ENCODE measurements at regions not wholly inside any gene's neighbourhood (a gene's known extent, or its start where the extent isn't known, plus 50 kb on each side); places are given as distances from the start of the nearest gene placed in this dataset.

- no peaks in the 10 kb centered on the region for H3K27me3 ChIP-seq (ENCODE audit: insufficient read depth, low read length)
- H4K20me1 ChIP-seq (ENCODE audit: insufficient read depth): no peaks in the 10 kb centered on the region
- no peaks in the 10 kb centered on the region for H3K9me2 ChIP-seq (ENCODE audit: insufficient read depth)
- no peak overlapping the region for H3K9ac ChIP-seq (ENCODE audit: low read length)
- intact Hi-C loops (cut with micrococcal nuclease): no loop called here
- ChIA-PET CTCF (no interaction called here), RAD21 (ENCODE audit: low non-redundant PET in 1 of 2, low total read pairs in 2 of 2, uncharacterized antibody in 2 of 2, unreplicated experiment in 2 of 2) (no interaction called here), POLR2A (no interaction called here)
- no peak overlapping the region for H2AFZ ChIP-seq (ENCODE audit: low read depth, low read length, poor library complexity, severe bottlenecking)
- DNase-seq (ENCODE audit: low read depth, low spot score) (no peak), ATAC-seq (peak; percentile 67; the same call in 1 of the 2 replicates)
- BruUV-seq (replicated peaks): no TSS peak
- TF ChIP-seq SIN3A (IDR thresholded peaks at IDR 0.05; ENCODE audit: low read depth) (no peak), POLR2AphosphoS5 (IDR thresholded peaks at IDR 0.05; ENCODE audit: low read depth, low read length) (no peak), YY1 (IDR thresholded peaks at IDR 0.05; ENCODE audit: extremely low read depth, insufficient replicate concordance, low read depth, low read length) (no peak), ATF3 (IDR thresholded peaks at IDR 0.05) (no peak), ZBTB33 (IDR thresholded peaks at IDR 0.05; ENCODE audit: extremely low read depth, insufficient replicate concordance, low read length) (no peak), REST (IDR thresholded peaks at IDR 0.05; ENCODE audit: low read depth) (no peak), ZFX (IDR thresholded peaks at IDR 0.05) (no peak), POLR2A (IDR thresholded peaks at IDR 0.05; ENCODE audit: borderline replicate concordance, extremely low read depth, insufficient read depth, insufficient read length) (no peak)
- no peaks in the 10 kb centered on the region for H3K9me3 ChIP-seq (ENCODE audit: control insufficient read depth in 1 of 2, insufficient read depth in 1 of 2, low read depth in 1 of 2, low read length in 2 of 2)
- H3K4me3 ChIP-seq (replicated peaks in 1 of 2; ENCODE audit: low read depth in 1 of 2, low read length in 2 of 2): no peak overlapping the region
- H3K4me1 ChIP-seq (ENCODE audit: control insufficient read depth in 1 of 2, insufficient read depth in 2 of 2, low read length in 2 of 2): peaks cover 0 to 14% of the 10 kb centered on the region in 2 experiments; a peak in 2 of 4 replicates
- no peaks in the 10 kb centered on the region for H3K36me3 ChIP-seq (ENCODE audit: control insufficient read depth in 1 of 2, insufficient read depth in 2 of 2, low read length in 2 of 2)
- H3K27ac ChIP-seq (ENCODE audit: low read depth, low read length): no peak overlapping the region
- no peaks in the 10 kb centered on the region for H3K79me2 ChIP-seq (ENCODE audit: insufficient read depth, low read length)
- peak overlapping the region; percentile 56 for H3K4me2 ChIP-seq (ENCODE audit: low read length)
These were observed 650.3 kb downstream of the CCDC171 start for GRCh38 chr9:16202914-16203728.
